K562 (cell line): ENCODE measurements at regions not wholly inside any gene's neighbourhood (a gene's known extent, or its start where the extent isn't known, plus 50 kb on each side); places are given as distances from the start of the nearest gene placed in this dataset.

ENCODE experiments used
- ATAC-seq: fragments of 200-7000 bp; cut with Tn5 transposase; 3 replicates; pipeline ENCODE4 v1.9.1; 2020; ENCODE audit warnings: moderate library complexity
- BruUV-seq: library from RNA; stranded (reverse); fragments of 400-500 nt; replicated peaks from 2 replicates; lab custom pipeline; 2021; lab: Mats Ljungman, UMichigan
- CTCF ChIA-PET: fragments of 300-600 bp; formaldehyde crosslinking; extraction: SDS; loops from one replicate; lab custom pipeline; 2021; ENCODE audit warnings: low intra/inter-chr PET ratio; lab: Yijun Ruan, JAX
- POLR2A ChIA-PET: fragments of 300-600, 350-650 bp; sonication (Branson Sonifier 250); formaldehyde crosslinking; extraction: SDS; loops from one replicate; lab custom pipeline; 2021; ENCODE audit warnings: antibody characterized with exemption, inconsistent platforms; lab: Yijun Ruan, JAX
- DNase-seq, 4 experiments: peaks; one replicate each; pipeline versions ENCODE4 v3.0.0 to v3.0.0-alpha.2; 2011 to 2018; ENCODE audit warnings: low spot score in 3 of 4, mixed read lengths in 3 of 4; ENCODE audit errors: extremely low read depth in 1 of 4
- FAIRE-seq: peaks from 2 replicates; lab custom pipeline; 2011; peaks lifted over from hg19 to GRCh38; lab: Jason Lieb, UNC
- H2AFZ ChIP-seq: 2 replicates; pipeline ENCODE4 v1.6.0; 2011; ENCODE audit warnings: low read depth, low read length, control low read depth, inconsistent platforms
- H3K27ac ChIP-seq: fragments of 200-600 bp; 3 replicates; pipeline ENCODE4 v1.8.0; 2011; ENCODE audit warnings: low read depth, mild to moderate bottlenecking, control low read depth, inconsistent platforms, low read length, moderate library complexity, mixed read lengths; ENCODE audit errors: extremely low read depth
- H3K27me3 ChIP-seq, 2 experiments: fragments of 300-600 bp in 1 of 2; 2 replicates in 1 of 2; 3 replicates in 1 of 2; pipeline versions ENCODE4 v1.6.0 to v1.8.0; 2011; ENCODE audit warnings: inconsistent platforms in 2 of 2, low read length in 2 of 2, mild to moderate bottlenecking in 1 of 2, mixed read lengths in 1 of 2, moderate library complexity in 1 of 2; ENCODE audit not compliant: control insufficient read depth in 2 of 2, insufficient read depth in 2 of 2
- H3K36me3 ChIP-seq: fragments of 300-600 bp; 3 replicates; pipeline ENCODE4 v1.8.0; 2011; ENCODE audit warnings: mild to moderate bottlenecking, low read length, inconsistent platforms; ENCODE audit not compliant: control insufficient read depth, insufficient read depth
- H3K4me1 ChIP-seq, 2 experiments: fragments of 200-600 bp in 1 of 2; replicated peaks in 1 of 2; 2 replicates in 1 of 2; 3 replicates in 1 of 2; pipeline versions ENCODE4 v1.5.1 to v1.8.0; 2011; ENCODE audit warnings: inconsistent platforms in 2 of 2, low read length in 2 of 2, mild to moderate bottlenecking in 1 of 2, mixed read lengths in 1 of 2, moderate library complexity in 1 of 2; ENCODE audit not compliant: control insufficient read depth in 2 of 2, insufficient read depth in 2 of 2
- H3K4me2 ChIP-seq: 2 replicates; pipeline ENCODE4 v1.6.1; 2011; ENCODE audit warnings: low read length, control low read depth, inconsistent platforms, mixed read lengths; ENCODE audit not compliant: insufficient read depth
- H3K4me3 ChIP-seq: fragments of 200-600 bp; sonication (generic), shearing (Covaris generic); 2 replicates; pipeline ENCODE4 v1.5.1; 2016; ENCODE audit warnings: control low read depth, inconsistent platforms
- H3K79me2 ChIP-seq: fragments of 200-600 bp; 3 replicates; pipeline ENCODE4 v1.8.0; 2011; ENCODE audit warnings: low read length, inconsistent platforms; ENCODE audit not compliant: control insufficient read depth, insufficient read depth
- H3K9ac ChIP-seq, 2 experiments: 2 replicates each; pipeline versions ENCODE4 v1.6.0 to v1.6.1; 2011; ENCODE audit warnings: low read depth in 2 of 2, low read length in 2 of 2, control low read depth in 1 of 2, inconsistent platforms in 1 of 2, mild to moderate bottlenecking in 1 of 2, mixed read lengths in 1 of 2; ENCODE audit not compliant: insufficient read depth in 1 of 2
- H3K9me1 ChIP-seq: one replicate; pipeline ENCODE4 v1.6.0; 2011; ENCODE audit warnings: inconsistent platforms, mild to moderate bottlenecking, low read length, moderate library complexity; ENCODE audit not compliant: control insufficient read depth, insufficient read depth
- H3K9me3 ChIP-seq: replicated peaks from 2 replicates; pipeline ENCODE4 v1.5.1; 2011; ENCODE audit warnings: low read depth, low read length, inconsistent platforms; ENCODE audit not compliant: control insufficient read depth, insufficient read depth
- H4K20me1 ChIP-seq: replicated peaks from 2 replicates; pipeline ENCODE4 v1.6.1; 2011; ENCODE audit warnings: low read length, inconsistent platforms, mixed read lengths; ENCODE audit not compliant: control insufficient read depth, insufficient read depth
- BRF1 ChIP-seq: IDR thresholded peaks from 3 replicates; pipeline ENCODE4 v1.6.1; 2011; ENCODE audit warnings: borderline replicate concordance, mild to moderate bottlenecking; ENCODE audit not compliant: insufficient read length; ENCODE audit errors: extremely low read depth
- CREB3 ChIP-seq: fragments of 450-650 bp; conservative IDR thresholded peaks from 2 replicates; pipeline ENCODE4 v1.6.1; 2016; ENCODE audit warnings: missing genetic modification characterization, low read depth, mild to moderate bottlenecking, missing compliant biosample characterization, moderate library complexity
- CREB5 ChIP-seq: fragments of 250-450 bp; sonication (Bioruptor Pico); IDR thresholded peaks from 2 replicates; pipeline ENCODE4 v1.5.0; 2020; ENCODE audit warnings: mild to moderate bottlenecking
- ELK3 ChIP-seq: fragments of 450-650 bp; formaldehyde crosslinking; IDR thresholded peaks from 2 replicates; pipeline ENCODE4 v1.4.0; 2020; ENCODE audit warnings: mild to moderate bottlenecking
- ETS1 ChIP-seq: conservative IDR thresholded peaks from 2 replicates; pipeline ENCODE4 v1.6.1; 2011; ENCODE audit warnings: low read depth, mild to moderate bottlenecking, low read length; ENCODE audit not compliant: control insufficient read depth
- FOXA1 ChIP-seq: fragments of 450-650 bp; IDR thresholded peaks from 2 replicates; pipeline ENCODE4 v1.6.1; 2016; ENCODE audit warnings: mild to moderate bottlenecking, borderline replicate concordance
- HMGN3 ChIP-seq: IDR thresholded peaks from 2 replicates; pipeline ENCODE4 v1.6.1; 2011; ENCODE audit warnings: borderline replicate concordance, low read depth, mild to moderate bottlenecking, mixed read lengths, low read length; ENCODE audit not compliant: insufficient read length; ENCODE audit errors: extremely low read depth
- LEF1 ChIP-seq: fragments of 450-650 bp; IDR thresholded peaks from 2 replicates; pipeline ENCODE4 v1.6.1; 2016; ENCODE audit warnings: mild to moderate bottlenecking
- PHF8 ChIP-seq: fragments of 200-600 bp; sonication (generic); IDR thresholded peaks from 2 replicates; pipeline ENCODE4 v1.6.1; 2012; ENCODE audit warnings: mixed run types, mild to moderate bottlenecking, inconsistent platforms, low read length, moderate library complexity, borderline replicate concordance
- RCOR1 ChIP-seq, 2 experiments: IDR thresholded peaks; 2 replicates each; pipeline ENCODE4 v1.6.1; 2012; ENCODE audit warnings: low read depth in 2 of 2, low read length in 2 of 2, borderline replicate concordance in 1 of 2, improper control_type of control experiment in 1 of 2
- XRCC3 ChIP-seq: fragments of 450-650 bp; IDR thresholded peaks from 2 replicates; pipeline ENCODE4 v1.6.1; 2017; ENCODE audit warnings: mild to moderate bottlenecking, moderate library complexity
- ZFP36 ChIP-seq: fragments of 150-350 bp; IDR thresholded peaks from 2 replicates; pipeline ENCODE4 v1.6.1; 2018; ENCODE audit warnings: low read length, low read depth; ENCODE audit not compliant: partially characterized antibody
- ZNF253 ChIP-seq: fragments of 250-450 bp; sonication (Bioruptor Pico); conservative IDR thresholded peaks from 2 replicates; pipeline ENCODE4 v1.6.1; 2021; ENCODE audit warnings: mild to moderate bottlenecking
- WGBS: fragments of 100-300 bp; shearing (Covaris generic); methylation state at CpG from one replicate; pipeline ENCODE4 v1.1.6; 2016; ENCODE audit warnings: low coverage, mixed read lengths; ENCODE audit not compliant: insufficient coverage; ENCODE audit errors: missing lambda C conversion rate; 5-methylcytosine and 5-hydroxymethylcytosine counted together
- in situ Hi-C: fragments of 300-500 bp; cut with MboI; formaldehyde crosslinking; loops from 4 replicates; pipeline ENCODE4 v1.15.0; 2018; ENCODE audit warnings: inconsistent platforms, mixed read lengths
- intact Hi-C: fragments of 100-400 bp; cut with micrococcal nuclease; formaldehyde crosslinking; loops from 2 replicates; pipeline ENCODE4 v1.14.2; 2022

- H3K27me3 ChIP-seq: no peaks in the 10 kb centered on the region
- H3K79me2 ChIP-seq: no peaks in the 10 kb centered on the region
- H3K9ac ChIP-seq: no peak overlapping the region
- no peak overlapping the region for H3K4me3 ChIP-seq
- H3K9me1 ChIP-seq: no peaks in the 10 kb centered on the region
- in situ Hi-C loops (no loop called here), intact Hi-C loops (no loop called here)
- H3K27ac ChIP-seq: no peak overlapping the region
- no peaks in the 10 kb centered on the region for H3K36me3 ChIP-seq
- no peak overlapping the region for H2AFZ ChIP-seq
- CTCF ChIA-PET: no interaction called here
- H4K20me1 ChIP-seq: no peaks in the 10 kb centered on the region
- BruUV-seq: no TSS peak
- DNase-seq (no peak), ATAC-seq (no peak), FAIRE-seq (no peak)
- H3K4me2 ChIP-seq: no peak overlapping the region
- H3K4me1 ChIP-seq: no peaks in the 10 kb centered on the region
- 0 out of 2 replicates have a peak, but pooled peaks cover 2% of the 10 kb centered on the region for H3K9me3 ChIP-seq
- no peak for TF ChIP-seq HMGN3
- no peak for TF ChIP-seq PHF8
- TF ChIP-seq XRCC3: no peak
- TF ChIP-seq BRF1: no peak
- TF ChIP-seq LEF1: no peak
- no peak for TF ChIP-seq ZFP36
- POLR2A ChIA-PET: no interaction called here
Measured at GRCh38 chr1:73821520-73821919, 376.5 kb downstream of the LRRIQ3 start.

GRCh38 chr1:73820843-73821242, 377.1 kb downstream of the LRRIQ3 start:
- Histone ChIP-seq H3K9me3 (no peaks in the 10 kb centered on the region), H2AFZ (no peak overlapping the region), H3K4me2 (no peak overlapping the region), H3K27me3 (no peaks in the 10 kb centered on the region), H3K9ac (no peak overlapping the region), H3K4me1 (no peaks in the 10 kb centered on the region), H3K4me3 (no peak overlapping the region), H3K27ac (no peak overlapping the region), H4K20me1 (no peaks in the 10 kb centered on the region), H3K36me3 (no peaks in the 10 kb centered on the region), H3K79me2 (no peaks in the 10 kb centered on the region), H3K9me1 (no peaks in the 10 kb centered on the region)
- no peak for DNase-seq
- in situ Hi-C loops (no loop called here), intact Hi-C loops (no loop called here)
- ATAC-seq: no peak
- POLR2A ChIA-PET: no interaction called here
- CTCF ChIA-PET: no interaction called here
- no TSS peak for BruUV-seq
- no peak for FAIRE-seq
- WGBS: 0% methylated on average over 1 of the region's 1 CpG
- TF ChIP-seq ZNF253 (no peak), ELK3 (CRISPR knock-in tag) (no peak), ETS1 (no peak), RCOR1 (IDR thresholded peaks at IDR 0.05; ENCODE audit: borderline replicate concordance in 1 of 2, low read depth in 2 of 2, low read length in 2 of 2) (no peak), CREB5 (CRISPR knock-in tag) (no peak), FOXA1 (no peak), CREB3 (tag) (no peak)
